ENCODE measurements at regions not wholly inside any gene's neighbourhood (a gene's known extent, or its start where the extent isn't known, plus 50 kb on each side); places are given as distances from the start of the nearest gene placed in this dataset.

GRCh38 chrX:37910186-37910585 is 62.8 kb upstream of the DYNLT3 start:
- DNase-seq (ENCODE audit: low spot score): no peak
- no peaks in the 10 kb centered on the region for H3K36me3 ChIP-seq
- no peaks in the 10 kb centered on the region for H3K4me1 Mint-ChIP-seq
- H3K9ac ChIP-seq: no peak overlapping the region
- H3K4me1 ChIP-seq: no peaks in the 10 kb centered on the region
- H2AFZ ChIP-seq (replicated peaks): no peak overlapping the region
- H3K4me3 Mint-ChIP-seq: no peak overlapping the region
- H3K36me3 Mint-ChIP-seq: no peaks in the 10 kb centered on the region
- H3K27me3 ChIP-seq: no peaks in the 10 kb centered on the region
- no peak overlapping the region for H3K4me2 ChIP-seq
- no peaks in the 10 kb centered on the region for H3K27me3 Mint-ChIP-seq (ENCODE audit: insufficient read depth, low read depth)
- H4K20me1 ChIP-seq (ENCODE audit: low read depth): no peaks in the 10 kb centered on the region
- H3K27ac ChIP-seq: no peak overlapping the region
- H3K79me2 ChIP-seq (ENCODE audit: low read depth): no peaks in the 10 kb centered on the region
- H3K4me3 ChIP-seq: no peak overlapping the region
- H3K27ac Mint-ChIP-seq: no peak overlapping the region
- TF ChIP-seq CTCF (IDR thresholded peaks at IDR 0.05): no peak
- TF ChIP-seq EZH2 (IDR thresholded peaks at IDR 0.05): no peak
- H3F3A ChIP-seq (ENCODE audit: low read depth): no peaks in the 10 kb centered on the region
- no peaks in the 10 kb centered on the region for H3K9me3 Mint-ChIP-seq
- no peaks in the 10 kb centered on the region for H3K9me3 ChIP-seq (ENCODE audit: low read depth)

GRCh38 chrX:37912304-37912703 is 64.9 kb upstream of the DYNLT3 start:
- H3K4me2 ChIP-seq: no peak overlapping the region
- H2AFZ ChIP-seq (replicated peaks): no peak overlapping the region
- H3K9me3 ChIP-seq (ENCODE audit: low read depth): no peaks in the 10 kb centered on the region
- no peak for TF ChIP-seq CTCF (IDR thresholded peaks at IDR 0.05)
- no peak for TF ChIP-seq EZH2 (IDR thresholded peaks at IDR 0.05)
- no peak for TF ChIP-seq EZH2phosphoT487 (IDR thresholded peaks at IDR 0.05)
- no peaks in the 10 kb centered on the region for H3K36me3 Mint-ChIP-seq
- H3K4me1 Mint-ChIP-seq: no peaks in the 10 kb centered on the region
- H3K27ac ChIP-seq: no peak overlapping the region
- no peaks in the 10 kb centered on the region for H3F3A ChIP-seq (ENCODE audit: low read depth)
- DNase-seq (ENCODE audit: low spot score): no peak
- H4K20me1 ChIP-seq (ENCODE audit: low read depth): no peaks in the 10 kb centered on the region
- no peaks in the 10 kb centered on the region for H3K9me3 Mint-ChIP-seq
- H3K4me1 ChIP-seq: no peaks in the 10 kb centered on the region
- no peaks in the 10 kb centered on the region for H3K27me3 ChIP-seq
- no peaks in the 10 kb centered on the region for H3K79me2 ChIP-seq (ENCODE audit: low read depth)
- H3K27ac Mint-ChIP-seq: no peak overlapping the region
- H3K9ac ChIP-seq: no peak overlapping the region
- no peak overlapping the region for H3K4me3 ChIP-seq
- no peaks in the 10 kb centered on the region for H3K27me3 Mint-ChIP-seq (ENCODE audit: insufficient read depth, low read depth)
- H3K4me3 Mint-ChIP-seq: no peak overlapping the region
- H3K36me3 ChIP-seq: no peaks in the 10 kb centered on the region

- Histone ChIP-seq H3F3A (ENCODE audit: low read depth) (no peaks in the 10 kb centered on the region), H3K9me3 (ENCODE audit: low read depth) (no peaks in the 10 kb centered on the region), H3K4me1 (no peaks in the 10 kb centered on the region), H3K4me3 (no peak overlapping the region), H4K20me1 (ENCODE audit: low read depth) (no peaks in the 10 kb centered on the region), H2AFZ (replicated peaks) (no peak overlapping the region), H3K79me2 (ENCODE audit: low read depth) (no peaks in the 10 kb centered on the region), H3K9ac (no peak overlapping the region), H3K27me3 (no peaks in the 10 kb centered on the region), H3K36me3 (no peaks in the 10 kb centered on the region), H3K27ac (no peak overlapping the region), H3K4me2 (no peak overlapping the region)
- Mint-ChIP-seq H3K27ac (no peak overlapping the region), H3K4me1 (no peaks in the 10 kb centered on the region), H3K4me3 (no peak overlapping the region), H3K9me3 (peaks cover 2% of the 10 kb centered on the region), H3K36me3 (no peaks in the 10 kb centered on the region), H3K27me3 (ENCODE audit: insufficient read depth, low read depth) (no peaks in the 10 kb centered on the region)
- DNase-seq (ENCODE audit: low spot score): no peak
- no peak for TF ChIP-seq CTCF (IDR thresholded peaks at IDR 0.05)
- no peak for TF ChIP-seq EZH2 (IDR thresholded peaks at IDR 0.05)
- TF ChIP-seq EZH2phosphoT487 (IDR thresholded peaks at IDR 0.05): no peak
Observed at GRCh38 chrX:37912777-37913176, 65.4 kb upstream of the DYNLT3 start.

- Histone ChIP-seq H3K9ac (no peak overlapping the region), H3K36me3 (no peaks in the 10 kb centered on the region), H2AFZ (replicated peaks) (no peak overlapping the region), H3K27ac (no peak overlapping the region), H3K79me2 (ENCODE audit: low read depth) (no peaks in the 10 kb centered on the region), H3K4me3 (no peak overlapping the region), H3K27me3 (no peaks in the 10 kb centered on the region), H4K20me1 (ENCODE audit: low read depth) (no peaks in the 10 kb centered on the region), H3K9me3 (ENCODE audit: low read depth) (no peaks in the 10 kb centered on the region), H3K4me1 (no peaks in the 10 kb centered on the region), H3K4me2 (no peak overlapping the region), H3F3A (ENCODE audit: low read depth) (no peaks in the 10 kb centered on the region)
- Mint-ChIP-seq H3K36me3 (no peaks in the 10 kb centered on the region), H3K27ac (no peak overlapping the region), H3K27me3 (ENCODE audit: insufficient read depth, low read depth) (no peaks in the 10 kb centered on the region), H3K9me3 (peaks cover 7% of the 10 kb centered on the region), H3K4me3 (no peak overlapping the region), H3K4me1 (no peaks in the 10 kb centered on the region)
- TF ChIP-seq CTCF (IDR thresholded peaks at IDR 0.05): no peak
- no peak for TF ChIP-seq EZH2phosphoT487 (IDR thresholded peaks at IDR 0.05)
- DNase-seq (ENCODE audit: low spot score): no peak
Observed at GRCh38 chrX:37918168-37918567, 70.8 kb upstream of the DYNLT3 start.
